Upper lobe of right lung (tissue), 1 donor: ENCODE measurements at regions not wholly inside any gene's neighbourhood (a gene's known extent, or its start where the extent isn't known, plus 50 kb on each side); places are given as distances from the start of the nearest gene placed in this dataset.

ENCODE experiments used
- ATAC-seq: fragments of 200-7000 bp; cut with Tn5 transposase; one replicate; pipeline ENCODE4 v1.9.1; 2020; ENCODE audit warnings: mild to moderate bottlenecking, moderate library complexity
- DNase-seq: peaks from one replicate; pipeline ENCODE4 v3.0.0-alpha.2; 2020
- H3K27ac ChIP-seq: fragments of 200-600 bp; one replicate; pipeline ENCODE4 v1.8.0; 2022
- H3K27me3 ChIP-seq: fragments of 200-600 bp; one replicate; pipeline ENCODE4 v1.8.0; 2022; ENCODE audit warnings: mild to moderate bottlenecking
- H3K36me3 ChIP-seq: fragments of 200-600 bp; one replicate; pipeline ENCODE4 v1.8.0; 2022
- H3K4me1 ChIP-seq: fragments of 200-600 bp; one replicate; pipeline ENCODE4 v1.8.0; 2022
- H3K4me3 ChIP-seq: fragments of 200-600 bp; one replicate; pipeline ENCODE4 v1.8.0; 2022; ENCODE audit warnings: mild to moderate bottlenecking
- H3K9me3 ChIP-seq: fragments of 200-600 bp; one replicate; pipeline ENCODE4 v1.8.0; 2022
- intact Hi-C: fragments of 100-400 bp; cut with DNase I; formaldehyde crosslinking; loops from one replicate; pipeline ENCODE4 v1.11.0; 2022
- TF ChIP-seq, protein P1 (sequence below): fragments of 200-600 bp; IDR thresholded peaks from one replicate; pipeline ENCODE4 v1.8.0; 2022; ENCODE audit warnings: antibody characterized with exemption
- donor health status: DM: no; HTN: yes; CAD: no; lungs with severe emphysema.

DNA sequence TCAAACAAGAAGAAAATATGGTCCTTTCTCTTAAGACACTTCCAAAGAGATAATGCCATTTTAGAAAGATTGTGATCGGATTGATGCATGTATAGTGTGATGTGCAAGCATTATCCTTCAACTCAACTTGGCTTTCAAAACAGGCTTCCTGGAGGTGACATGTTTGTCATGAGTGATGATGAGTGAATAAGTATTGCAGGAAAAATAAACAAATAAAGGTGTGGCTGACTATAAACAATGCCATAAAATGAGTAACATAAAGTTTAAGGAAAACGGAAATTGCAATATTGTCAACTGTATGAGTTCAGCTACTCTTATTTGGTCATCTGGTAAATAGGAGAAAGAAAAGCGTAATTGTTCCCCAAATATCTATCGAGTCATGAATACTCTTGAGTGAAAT, 1283.7 kb downstream of the PCDH9 start:
- H3K27ac ChIP-seq = no peak overlapping the region
- H3K27me3 ChIP-seq = no peaks in the 10 kb centered on the region
- no peaks in the 10 kb centered on the region for H3K9me3 ChIP-seq
- H3K36me3 ChIP-seq = no peaks in the 10 kb centered on the region
- H3K4me3 ChIP-seq = no peak overlapping the region
- intact Hi-C loops = no loop called here
- no peak for ATAC-seq
- DNase-seq = no peak
- H3K4me1 ChIP-seq = no peaks in the 10 kb centered on the region
- TF ChIP-seq, protein P1, sequence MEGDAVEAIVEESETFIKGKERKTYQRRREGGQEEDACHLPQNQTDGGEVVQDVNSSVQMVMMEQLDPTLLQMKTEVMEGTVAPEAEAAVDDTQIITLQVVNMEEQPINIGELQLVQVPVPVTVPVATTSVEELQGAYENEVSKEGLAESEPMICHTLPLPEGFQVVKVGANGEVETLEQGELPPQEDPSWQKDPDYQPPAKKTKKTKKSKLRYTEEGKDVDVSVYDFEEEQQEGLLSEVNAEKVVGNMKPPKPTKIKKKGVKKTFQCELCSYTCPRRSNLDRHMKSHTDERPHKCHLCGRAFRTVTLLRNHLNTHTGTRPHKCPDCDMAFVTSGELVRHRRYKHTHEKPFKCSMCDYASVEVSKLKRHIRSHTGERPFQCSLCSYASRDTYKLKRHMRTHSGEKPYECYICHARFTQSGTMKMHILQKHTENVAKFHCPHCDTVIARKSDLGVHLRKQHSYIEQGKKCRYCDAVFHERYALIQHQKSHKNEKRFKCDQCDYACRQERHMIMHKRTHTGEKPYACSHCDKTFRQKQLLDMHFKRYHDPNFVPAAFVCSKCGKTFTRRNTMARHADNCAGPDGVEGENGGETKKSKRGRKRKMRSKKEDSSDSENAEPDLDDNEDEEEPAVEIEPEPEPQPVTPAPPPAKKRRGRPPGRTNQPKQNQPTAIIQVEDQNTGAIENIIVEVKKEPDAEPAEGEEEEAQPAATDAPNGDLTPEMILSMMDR = no peak

DNA sequence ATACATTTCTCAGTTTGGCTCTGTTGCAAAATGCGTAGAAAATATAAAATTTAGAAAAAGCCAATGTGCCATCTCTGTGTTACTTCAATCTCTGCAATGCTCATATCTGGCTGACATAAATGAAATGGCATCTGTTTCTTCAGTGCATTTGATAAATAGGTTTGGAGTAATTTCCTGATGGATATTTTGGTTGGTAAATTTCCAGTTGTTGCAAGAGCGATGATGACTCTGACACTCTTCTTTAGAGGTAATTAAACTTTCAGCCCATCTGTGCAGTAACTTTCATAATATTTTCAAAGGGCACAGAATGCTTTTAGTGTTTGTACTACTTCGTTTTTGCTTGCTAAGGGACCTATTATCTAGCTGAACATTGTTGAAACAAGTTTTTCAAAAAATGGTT, 1286.4 kb downstream of the PCDH9 start:
- ATAC-seq (no peak), DNase-seq (no peak)
- intact Hi-C loops = no loop called here
- Histone ChIP-seq H3K27ac (no peak overlapping the region), H3K27me3 (no peaks in the 10 kb centered on the region), H3K36me3 (no peaks in the 10 kb centered on the region), H3K9me3 (no peaks in the 10 kb centered on the region), H3K4me1 (no peaks in the 10 kb centered on the region), H3K4me3 (no peak overlapping the region)
- TF ChIP-seq, protein P1 = no peak

DNA sequence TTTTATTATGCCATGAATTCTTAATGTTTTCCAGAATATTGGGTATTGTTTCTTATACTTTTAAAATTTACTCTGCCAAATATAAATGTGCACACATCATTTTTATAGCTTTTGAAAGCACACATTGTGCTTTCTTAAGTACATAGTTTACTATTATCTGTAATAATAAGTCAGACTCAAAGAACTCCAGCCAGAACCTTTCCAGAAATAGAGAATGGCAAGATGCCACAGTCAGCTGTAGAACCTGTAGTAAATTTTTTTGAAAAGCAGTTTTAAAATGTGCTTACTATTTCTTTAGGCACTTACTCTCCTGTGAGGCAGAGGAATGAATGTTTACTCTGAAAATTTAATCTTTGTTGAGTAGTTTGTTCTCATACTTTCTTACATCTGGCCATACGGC, 1287.1 kb downstream of the PCDH9 start:
- no peaks in the 10 kb centered on the region for H3K36me3 ChIP-seq
- H3K4me1 ChIP-seq = no peaks in the 10 kb centered on the region
- no peak for DNase-seq
- ATAC-seq = no peak
- H3K9me3 ChIP-seq = no peaks in the 10 kb centered on the region
- intact Hi-C loops = no loop called here
- H3K27ac ChIP-seq = no peak overlapping the region
- TF ChIP-seq, protein P1 = no peak
- no peak overlapping the region for H3K4me3 ChIP-seq
- H3K27me3 ChIP-seq = no peaks in the 10 kb centered on the region

DNA sequence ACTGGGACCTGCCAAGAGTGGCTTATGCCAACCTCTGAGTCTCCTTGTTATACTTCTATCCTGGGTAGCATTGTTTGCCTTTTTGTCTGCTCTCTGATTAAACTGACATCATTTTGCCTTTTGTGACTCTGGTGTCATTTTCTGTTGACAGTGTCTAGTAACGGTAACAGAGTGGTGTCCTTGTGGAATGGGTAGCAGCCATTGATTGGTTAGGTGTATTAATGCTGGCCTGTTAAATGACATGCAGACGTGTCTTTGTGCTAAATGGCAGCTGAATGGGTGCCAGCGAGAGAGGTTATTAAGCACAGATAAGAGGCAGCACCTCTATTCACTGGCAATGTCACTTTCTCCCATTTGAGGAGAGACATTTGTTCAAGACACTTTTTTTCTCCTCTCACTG, 1289.4 kb downstream of the PCDH9 start:
- ATAC-seq = no peak
- no peak for DNase-seq
- Histone ChIP-seq H3K4me3 (no peak overlapping the region), H3K36me3 (no peaks in the 10 kb centered on the region), H3K9me3 (no peaks in the 10 kb centered on the region), H3K4me1 (no peaks in the 10 kb centered on the region), H3K27me3 (no peaks in the 10 kb centered on the region), H3K27ac (no peak overlapping the region)
- intact Hi-C loops = no loop called here
- TF ChIP-seq, protein P1 = no peak

DNA sequence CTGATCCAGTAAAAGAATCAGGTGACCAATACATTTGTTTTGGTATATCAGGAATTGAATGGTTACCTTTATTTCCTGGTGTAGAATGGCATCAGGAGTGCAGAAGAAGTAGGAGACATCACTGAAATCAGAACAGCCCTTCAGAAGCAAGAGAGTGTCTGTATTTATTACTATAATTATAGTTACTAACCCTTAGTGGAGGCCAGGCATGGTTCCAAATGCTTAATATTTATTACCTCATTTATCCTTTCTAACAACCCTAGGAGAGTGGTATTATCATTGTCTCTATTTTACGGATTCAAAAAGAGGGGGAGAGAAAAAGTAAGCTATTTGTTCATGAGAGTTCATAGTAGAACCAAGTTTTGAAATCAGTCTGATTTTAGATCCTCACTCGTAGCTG, 1292.9 kb downstream of the PCDH9 start:
- DNase-seq (no peak), ATAC-seq (no peak)
- H3K27ac ChIP-seq = no peak overlapping the region
- no peaks in the 10 kb centered on the region for H3K36me3 ChIP-seq
- no peaks in the 10 kb centered on the region for H3K9me3 ChIP-seq
- no peak overlapping the region for H3K4me3 ChIP-seq
- TF ChIP-seq, protein P1 = no peak
- intact Hi-C loops = no loop called here
- H3K27me3 ChIP-seq = no peaks in the 10 kb centered on the region
- no peaks in the 10 kb centered on the region for H3K4me1 ChIP-seq

DNA sequence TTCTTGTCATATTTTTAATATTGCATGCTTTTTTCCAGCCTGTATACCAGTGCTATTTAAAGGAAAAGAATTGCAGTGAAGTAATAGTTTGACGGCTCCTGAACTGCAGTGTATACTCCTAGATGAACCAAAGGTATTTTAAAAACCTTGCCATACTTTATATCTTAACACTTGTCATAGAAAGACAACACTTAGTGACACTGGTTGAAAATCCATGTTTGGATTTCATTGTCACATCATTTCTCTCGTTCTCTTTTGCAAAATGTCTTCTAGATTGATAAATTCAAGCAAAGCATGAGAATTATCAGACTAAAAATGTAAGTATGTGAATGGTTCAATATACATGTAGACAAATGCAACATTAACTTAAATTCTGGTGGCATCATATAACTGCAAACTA, 1293.9 kb downstream of the PCDH9 start:
- no peak overlapping the region for H3K4me3 ChIP-seq
- no peaks in the 10 kb centered on the region for H3K9me3 ChIP-seq
- intact Hi-C loops = no loop called here
- H3K4me1 ChIP-seq = no peaks in the 10 kb centered on the region
- TF ChIP-seq, protein P1 = no peak
- ATAC-seq = no peak
- H3K36me3 ChIP-seq = no peaks in the 10 kb centered on the region
- no peak for DNase-seq
- no peaks in the 10 kb centered on the region for H3K27me3 ChIP-seq
- no peak overlapping the region for H3K27ac ChIP-seq
